ENCODE measurements at regions not wholly inside any gene's neighbourhood (a gene's known extent, or its start where the extent isn't known, plus 50 kb on each side); places are given as distances from the start of the nearest gene placed in this dataset.

GRCh38 chr2:6011921-6012320, 319.7 kb downstream of the SOX11 start:
- no peak for TF ChIP-seq YY1 (IDR thresholded peaks at IDR 0.05; ENCODE audit: insufficient read depth, insufficient read length)
- TF ChIP-seq SUZ12 (IDR thresholded peaks at IDR 0.05; ENCODE audit: extremely low read depth, insufficient read depth, insufficient read length): no peak
- no peak for TF ChIP-seq ZNF274 (IDR thresholded peaks at IDR 0.05; ENCODE audit: low read depth, low read length)

All from NT2/D1 (cell line).